Sigmoid colon (tissue), 4 donors: ENCODE measurements at regions not wholly inside any gene's neighbourhood (a gene's known extent, or its start where the extent isn't known, plus 50 kb on each side); places are given as distances from the start of the nearest gene placed in this dataset.

Experiments
- EP300 ChIP-seq, 4 donors: sonication (generic); formaldehyde crosslinking; IDR thresholded peaks; one replicate each; pipeline ENCODE4 v1.6.1; 2017; ENCODE audit warnings: antibody characterized with exemption in 4 of 4
- POLR2A ChIP-seq, 2 donors: fragments of 450-650 bp; IDR thresholded peaks; one replicate each; pipeline ENCODE4 v1.6.1; 2016; ENCODE audit warnings: antibody characterized with exemption in 2 of 2, mild to moderate bottlenecking in 2 of 2, moderate library complexity in 2 of 2
- POLR2AphosphoS5 ChIP-seq, 4 donors: sonication (generic); formaldehyde crosslinking; IDR thresholded peaks; one replicate each; pipeline ENCODE4 v1.6.1; 2017; ENCODE audit warnings: antibody characterized with exemption in 4 of 4
- TF ChIP-seq, protein P1 (sequence below), 4 experiments: fragments of 450-650 bp in 3 of 4; fragments of 200-600 bp in 1 of 4; IDR thresholded peaks; one replicate each; pipeline ENCODE4 v1.5.1; 2016 to 2019; ENCODE audit warnings: antibody characterized with exemption in 4 of 4, mild to moderate bottlenecking in 3 of 4, moderate library complexity in 2 of 4

DNA sequence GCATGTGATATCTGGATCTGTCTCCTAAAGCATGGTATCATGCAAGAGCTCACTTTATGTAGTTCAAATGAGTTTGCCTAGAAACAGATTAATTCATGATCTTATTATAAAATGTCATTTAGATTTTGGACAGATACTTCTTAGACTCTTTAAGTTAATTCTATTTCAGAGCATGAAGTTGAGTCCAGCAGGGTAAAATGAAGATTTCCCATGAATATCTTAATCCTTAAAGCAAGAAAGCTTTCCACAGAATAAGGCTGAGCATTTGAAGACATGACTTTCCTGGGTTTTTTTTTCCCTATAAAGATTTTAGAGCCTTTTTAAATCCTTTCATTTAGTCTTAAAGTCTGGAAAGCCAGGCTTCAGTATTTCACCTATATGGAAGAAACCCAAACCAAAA is 556.0 kb upstream of the GJE1 start:
- no peak for TF ChIP-seq POLR2A (IDR thresholded peaks at IDR 0.05)
- TF ChIP-seq POLR2AphosphoS5 (IDR thresholded peaks at IDR 0.05), result no peak
- TF ChIP-seq, protein P1, sequence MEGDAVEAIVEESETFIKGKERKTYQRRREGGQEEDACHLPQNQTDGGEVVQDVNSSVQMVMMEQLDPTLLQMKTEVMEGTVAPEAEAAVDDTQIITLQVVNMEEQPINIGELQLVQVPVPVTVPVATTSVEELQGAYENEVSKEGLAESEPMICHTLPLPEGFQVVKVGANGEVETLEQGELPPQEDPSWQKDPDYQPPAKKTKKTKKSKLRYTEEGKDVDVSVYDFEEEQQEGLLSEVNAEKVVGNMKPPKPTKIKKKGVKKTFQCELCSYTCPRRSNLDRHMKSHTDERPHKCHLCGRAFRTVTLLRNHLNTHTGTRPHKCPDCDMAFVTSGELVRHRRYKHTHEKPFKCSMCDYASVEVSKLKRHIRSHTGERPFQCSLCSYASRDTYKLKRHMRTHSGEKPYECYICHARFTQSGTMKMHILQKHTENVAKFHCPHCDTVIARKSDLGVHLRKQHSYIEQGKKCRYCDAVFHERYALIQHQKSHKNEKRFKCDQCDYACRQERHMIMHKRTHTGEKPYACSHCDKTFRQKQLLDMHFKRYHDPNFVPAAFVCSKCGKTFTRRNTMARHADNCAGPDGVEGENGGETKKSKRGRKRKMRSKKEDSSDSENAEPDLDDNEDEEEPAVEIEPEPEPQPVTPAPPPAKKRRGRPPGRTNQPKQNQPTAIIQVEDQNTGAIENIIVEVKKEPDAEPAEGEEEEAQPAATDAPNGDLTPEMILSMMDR (IDR thresholded peaks at IDR 0.05), result no peak
- TF ChIP-seq EP300 (IDR thresholded peaks at IDR 0.05), result no peak
